SK-N-SH treated with all-trans-retinoic acid at 6 μM for 48 hours (cell line): ENCODE measurements at regions not wholly inside any gene's neighbourhood (a gene's known extent, or its start where the extent isn't known, plus 50 kb on each side); places are given as distances from the start of the nearest gene placed in this dataset.

Experiments used
- GLIS3 ChIP-seq: fragments of 250-450 bp; sonication (Bioruptor Pico); IDR thresholded peaks from 2 replicates; pipeline ENCODE4 v1.5.0; 2020; ENCODE audit warnings: mild to moderate bottlenecking, moderate library complexity
- OSR1 ChIP-seq: fragments of 250-450 bp; sonication (Bioruptor Pico); IDR thresholded peaks from 2 replicates; pipeline ENCODE4 v1.8.0; 2022; ENCODE audit warnings: moderate library complexity, mild to moderate bottlenecking, inconsistent platforms
- ZFP3 ChIP-seq: fragments of 250-450 bp; sonication (Bioruptor Pico); IDR thresholded peaks from 2 replicates; pipeline ENCODE4 v1.5.0; 2020; ENCODE audit warnings: mild to moderate bottlenecking, moderate library complexity
- TF ChIP-seq, protein P1 (sequence below): fragments of 250-450 bp; sonication (Bioruptor Pico); IDR thresholded peaks from 2 replicates; pipeline ENCODE4 v1.8.0; 2021; ENCODE audit warnings: low read depth, mild to moderate bottlenecking, moderate library complexity, borderline replicate concordance
- TF ChIP-seq, protein P2 (sequence below): fragments of 250-450 bp; sonication (Bioruptor Pico); IDR thresholded peaks from 2 replicates; pipeline ENCODE4 v1.5.0; 2020; ENCODE audit warnings: mild to moderate bottlenecking, moderate library complexity

DNA sequence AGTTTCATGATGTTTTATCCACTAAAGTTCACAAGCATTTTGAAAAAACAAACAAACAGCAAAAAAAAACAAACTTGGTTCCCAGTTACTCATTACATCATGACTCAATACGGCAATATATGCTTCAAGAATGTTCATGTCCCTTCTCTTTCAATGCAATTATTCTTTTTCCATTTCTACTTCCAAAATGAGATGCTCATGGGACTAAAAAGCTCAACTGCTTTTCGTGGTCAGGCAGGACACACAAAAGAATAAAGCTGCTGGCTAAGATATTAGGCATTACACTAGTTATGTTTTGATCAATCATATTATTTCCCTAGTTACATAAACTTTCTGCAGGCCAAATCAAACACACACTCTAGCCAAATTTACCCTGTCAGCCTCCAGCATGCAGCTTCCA is 301.3 kb downstream of the EPHA4 start:
- TF ChIP-seq OSR1 (CRISPR knock-in tag), result no peak
- TF ChIP-seq, protein P1, sequence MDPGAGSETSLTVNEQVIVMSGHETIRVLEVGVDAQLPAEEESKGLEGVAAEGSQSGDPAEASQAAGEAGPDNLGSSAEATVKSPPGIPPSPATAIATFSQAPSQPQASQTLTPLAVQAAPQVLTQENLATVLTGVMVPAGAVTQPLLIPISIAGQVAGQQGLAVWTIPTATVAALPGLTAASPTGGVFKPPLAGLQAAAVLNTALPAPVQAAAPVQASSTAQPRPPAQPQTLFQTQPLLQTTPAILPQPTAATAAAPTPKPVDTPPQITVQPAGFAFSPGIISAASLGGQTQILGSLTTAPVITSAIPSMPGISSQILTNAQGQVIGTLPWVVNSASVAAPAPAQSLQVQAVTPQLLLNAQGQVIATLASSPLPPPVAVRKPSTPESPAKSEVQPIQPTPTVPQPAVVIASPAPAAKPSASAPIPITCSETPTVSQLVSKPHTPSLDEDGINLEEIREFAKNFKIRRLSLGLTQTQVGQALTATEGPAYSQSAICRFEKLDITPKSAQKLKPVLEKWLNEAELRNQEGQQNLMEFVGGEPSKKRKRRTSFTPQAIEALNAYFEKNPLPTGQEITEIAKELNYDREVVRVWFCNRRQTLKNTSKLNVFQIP (CRISPR knock-in tag), result no peak
- TF ChIP-seq, protein P2, sequence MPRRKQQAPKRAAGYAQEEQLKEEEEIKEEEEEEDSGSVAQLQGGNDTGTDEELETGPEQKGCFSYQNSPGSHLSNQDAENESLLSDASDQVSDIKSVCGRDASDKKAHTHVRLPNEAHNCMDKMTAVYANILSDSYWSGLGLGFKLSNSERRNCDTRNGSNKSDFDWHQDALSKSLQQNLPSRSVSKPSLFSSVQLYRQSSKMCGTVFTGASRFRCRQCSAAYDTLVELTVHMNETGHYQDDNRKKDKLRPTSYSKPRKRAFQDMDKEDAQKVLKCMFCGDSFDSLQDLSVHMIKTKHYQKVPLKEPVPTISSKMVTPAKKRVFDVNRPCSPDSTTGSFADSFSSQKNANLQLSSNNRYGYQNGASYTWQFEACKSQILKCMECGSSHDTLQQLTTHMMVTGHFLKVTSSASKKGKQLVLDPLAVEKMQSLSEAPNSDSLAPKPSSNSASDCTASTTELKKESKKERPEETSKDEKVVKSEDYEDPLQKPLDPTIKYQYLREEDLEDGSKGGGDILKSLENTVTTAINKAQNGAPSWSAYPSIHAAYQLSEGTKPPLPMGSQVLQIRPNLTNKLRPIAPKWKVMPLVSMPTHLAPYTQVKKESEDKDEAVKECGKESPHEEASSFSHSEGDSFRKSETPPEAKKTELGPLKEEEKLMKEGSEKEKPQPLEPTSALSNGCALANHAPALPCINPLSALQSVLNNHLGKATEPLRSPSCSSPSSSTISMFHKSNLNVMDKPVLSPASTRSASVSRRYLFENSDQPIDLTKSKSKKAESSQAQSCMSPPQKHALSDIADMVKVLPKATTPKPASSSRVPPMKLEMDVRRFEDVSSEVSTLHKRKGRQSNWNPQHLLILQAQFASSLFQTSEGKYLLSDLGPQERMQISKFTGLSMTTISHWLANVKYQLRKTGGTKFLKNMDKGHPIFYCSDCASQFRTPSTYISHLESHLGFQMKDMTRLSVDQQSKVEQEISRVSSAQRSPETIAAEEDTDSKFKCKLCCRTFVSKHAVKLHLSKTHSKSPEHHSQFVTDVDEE (CRISPR knock-in tag), result no peak
- TF ChIP-seq ZFP3 (CRISPR knock-in tag), result no peak
- TF ChIP-seq GLIS3 (CRISPR knock-in tag), result no peak
